GM12891 (cell line): ENCODE measurements at regions not wholly inside any gene's neighbourhood (a gene's known extent, or its start where the extent isn't known, plus 50 kb on each side); places are given as distances from the start of the nearest gene placed in this dataset.

Source experiments
- DNase-seq: peaks from one replicate; pipeline ENCODE4 v3.0.0; 2011; ENCODE audit warnings: low spot score; ENCODE audit not compliant: insufficient read length
- FAIRE-seq: peaks from 2 replicates; lab custom pipeline; 2011; peaks lifted over from hg19 to GRCh38; lab: Jason Lieb, UNC
- PAX5 ChIP-seq: IDR thresholded peaks from 2 replicates; pipeline ENCODE4 v1.6.1; 2011; ENCODE audit warnings: low read length, moderate library complexity, mild to moderate bottlenecking; ENCODE audit not compliant: insufficient read depth, severe bottlenecking
- POLR2A ChIP-seq: IDR thresholded peaks from 2 replicates; pipeline ENCODE4 v1.6.1; 2011; ENCODE audit warnings: low read depth, low read length, control low read depth
- POLR2AphosphoS5 ChIP-seq: IDR thresholded peaks from 2 replicates; pipeline ENCODE4 v1.6.1; 2011; ENCODE audit warnings: low read depth, low read length, control low read depth
- POU2F2 ChIP-seq: IDR thresholded peaks from 2 replicates; pipeline ENCODE4 v1.6.1; 2011; ENCODE audit warnings: low read depth, mild to moderate bottlenecking, control low read depth, low read length, moderate library complexity
- SPI1 ChIP-seq: IDR thresholded peaks from 2 replicates; pipeline ENCODE4 v1.6.1; 2011; ENCODE audit warnings: low read depth, low read length, control low read depth
- TAF1 ChIP-seq: IDR thresholded peaks from 2 replicates; pipeline ENCODE4 v1.6.1; 2011; ENCODE audit warnings: low read depth, low read length, control low read depth

- DNase-seq: no peak
- TF ChIP-seq POLR2AphosphoS5 (no peak), PAX5 (no peak), TAF1 (no peak), POU2F2 (no peak)
- FAIRE-seq: no peak
Measured at GRCh38 chr10:47077941-47078340, 166.7 kb downstream of the PTPN20 start.

- FAIRE-seq (no peak), DNase-seq (no peak)
- TF ChIP-seq SPI1 (no peak), POLR2AphosphoS5 (no peak), POLR2A (no peak), TAF1 (no peak), POU2F2 (no peak), PAX5 (no peak)
Measured at GRCh38 chr10:47078393-47079203, 167.4 kb downstream of the PTPN20 start.

- FAIRE-seq (no peak), DNase-seq (no peak)
- TF ChIP-seq PAX5 (no peak), SPI1 (no peak), POLR2A (no peak), POLR2AphosphoS5 (no peak), POU2F2 (no peak), TAF1 (no peak)
Measured at GRCh38 chr10:47079204-47079580, 168.0 kb downstream of the PTPN20 start.

- TF ChIP-seq POLR2A (no peak), POU2F2 (no peak), POLR2AphosphoS5 (no peak), TAF1 (no peak), SPI1 (no peak), PAX5 (no peak)
Measured at GRCh38 chr10:47081264-47081663, 170.0 kb downstream of the PTPN20 start.

GRCh38 chr10:47082055-47082784, 171.0 kb downstream of the PTPN20 start:
- TF ChIP-seq TAF1 (no peak), POLR2AphosphoS5 (no peak), SPI1 (no peak), PAX5 (no peak), POU2F2 (no peak), POLR2A (no peak)
- DNase-seq: no peak
- no peak for FAIRE-seq

More at GRCh38 chr10:47081264-47081663, 170.0 kb downstream of the PTPN20 start:
- DNase-seq: no peak
- no peak for FAIRE-seq

- TF ChIP-seq TAF1: no peak
- no peak for TF ChIP-seq POLR2AphosphoS5
- no peak for TF ChIP-seq POU2F2
- no peak for TF ChIP-seq POLR2A
- TF ChIP-seq SPI1: no peak
- TF ChIP-seq PAX5: no peak
- no peak for FAIRE-seq
- no peak for DNase-seq
Measured at GRCh38 chr10:47087667-47088066, 176.4 kb downstream of the PTPN20 start.

- FAIRE-seq (no peak), DNase-seq (no peak)
- TF ChIP-seq PAX5 (no peak), POLR2AphosphoS5 (no peak), SPI1 (no peak), TAF1 (no peak), POLR2A (no peak), POU2F2 (no peak)
Measured at GRCh38 chr10:47088656-47089354, 177.6 kb downstream of the PTPN20 start.

GRCh38 chr10:47090042-47090441, 178.8 kb downstream of the PTPN20 start:
- FAIRE-seq (no peak), DNase-seq (no peak)
- TF ChIP-seq PAX5 (no peak), POLR2A (no peak), SPI1 (no peak), TAF1 (no peak)

- no peak for TF ChIP-seq POLR2A
- TF ChIP-seq SPI1: no peak
- TF ChIP-seq PAX5: no peak
- no peak for TF ChIP-seq POU2F2
- TF ChIP-seq POLR2AphosphoS5: no peak
- no peak for TF ChIP-seq TAF1
Measured at GRCh38 chr10:47090903-47091302, 179.7 kb downstream of the PTPN20 start.

More at GRCh38 chr10:47090903-47091302, 179.7 kb downstream of the PTPN20 start:
- no peak for DNase-seq
- FAIRE-seq: no peak
